MCF 10A (cell line): ENCODE measurements at regions not wholly inside any gene's neighbourhood (a gene's known extent, or its start where the extent isn't known, plus 50 kb on each side); places are given as distances from the start of the nearest gene placed in this dataset.

Source experiments
- BruUV-seq: library from RNA; stranded (reverse); fragments of 400-500 nt; replicated peaks from 2 replicates; lab custom pipeline; 2021; lab: Mats Ljungman, UMichigan
- CTCF ChIA-PET: fragments of 300-600 bp; sonication (Branson Sonifier 250); formaldehyde crosslinking; extraction: SDS; loops from one replicate; lab custom pipeline; 2021; ENCODE audit warnings: antibody characterized with exemption, inconsistent platforms; lab: Yijun Ruan, JAX
- POLR2A ChIA-PET: fragments of 300-600, 350-650 bp; sonication (Branson Sonifier 250); formaldehyde crosslinking; extraction: SDS; loops from one replicate; lab custom pipeline; 2020; ENCODE audit warnings: antibody characterized with exemption, inconsistent platforms; lab: Yijun Ruan, JAX
- DNase-seq: peaks from one replicate; pipeline ENCODE4 v3.0.0-alpha.2; 2018; ENCODE audit not compliant: unreplicated experiment
- H3K27ac Mint-ChIP-seq: one replicate; pipeline ENCODE4 v1.8.0; 2022; ENCODE audit warnings: mild to moderate bottlenecking, low read depth, mixed read lengths; ENCODE audit not compliant: unreplicated experiment
- H3K27me3 Mint-ChIP-seq: one replicate; pipeline ENCODE4 v1.8.0; 2022; ENCODE audit warnings: mixed read lengths; ENCODE audit not compliant: insufficient read depth, unreplicated experiment
- H3K36me3 Mint-ChIP-seq: one replicate; pipeline ENCODE4 v1.8.0; 2022; ENCODE audit warnings: mild to moderate bottlenecking, moderate library complexity, mixed read lengths; ENCODE audit not compliant: insufficient read depth, unreplicated experiment
- H3K4me1 Mint-ChIP-seq: one replicate; pipeline ENCODE4 v1.8.0; 2022; ENCODE audit warnings: mixed read lengths; ENCODE audit not compliant: insufficient read depth, unreplicated experiment
- H3K4me3 Mint-ChIP-seq: one replicate; pipeline ENCODE4 v1.8.0; 2022; ENCODE audit warnings: mild to moderate bottlenecking, moderate library complexity, mixed read lengths; ENCODE audit not compliant: unreplicated experiment
- H3K9me3 Mint-ChIP-seq: one replicate; pipeline ENCODE4 v1.8.0; 2022; ENCODE audit warnings: mixed read lengths; ENCODE audit not compliant: unreplicated experiment
- CTCF ChIP-seq: fragments of 200-600 bp; IDR thresholded peaks from one replicate; pipeline ENCODE4 v1.8.0; 2022; ENCODE audit warnings: antibody characterized with exemption, mild to moderate bottlenecking; ENCODE audit not compliant: unreplicated experiment
- intact Hi-C: fragments of 100-400 bp; cut with micrococcal nuclease; formaldehyde crosslinking; loops from 2 replicates; pipeline ENCODE4 v1.14.1; 2022

GRCh38 chr20:54714817-54715216, 239.4 kb downstream of the DOK5 start:
- no TSS peak for BruUV-seq
- Mint-ChIP-seq H3K4me3 (no peak overlapping the region), H3K36me3 (no peaks in the 10 kb centered on the region), H3K9me3 (no peaks in the 10 kb centered on the region), H3K27me3 (no peaks in the 10 kb centered on the region), H3K27ac (no peak overlapping the region), H3K4me1 (no peaks in the 10 kb centered on the region)
- ChIA-PET CTCF (no interaction called here), POLR2A (no interaction called here)
- intact Hi-C loops, result no loop called here
- DNase-seq, result no peak
- no peak for TF ChIP-seq CTCF

GRCh38 chr20:54713727-54714126, 238.3 kb downstream of the DOK5 start:
- no peaks in the 10 kb centered on the region for H3K27me3 Mint-ChIP-seq
- ChIA-PET CTCF (interaction anchor here (0.5 to 1.0 kb wide), 2 partner anchors 46 to 63 kb away, joined by 3 to 4 read pairs; no protein-coding TSS in a partner anchor), POLR2A (no interaction called here)
- TF ChIP-seq CTCF, result no peak
- no peaks in the 10 kb centered on the region for H3K36me3 Mint-ChIP-seq
- no peaks in the 10 kb centered on the region for H3K4me1 Mint-ChIP-seq
- H3K4me3 Mint-ChIP-seq, result no peak overlapping the region
- H3K9me3 Mint-ChIP-seq, result no peaks in the 10 kb centered on the region
- no peak for DNase-seq
- intact Hi-C loops, result no loop called here
- no peak overlapping the region for H3K27ac Mint-ChIP-seq
- BruUV-seq, result no TSS peak

- DNase-seq, result no peak
- no peak for TF ChIP-seq CTCF
- Mint-ChIP-seq H3K36me3 (no peaks in the 10 kb centered on the region), H3K27me3 (no peaks in the 10 kb centered on the region), H3K9me3 (no peaks in the 10 kb centered on the region), H3K27ac (no peak overlapping the region), H3K4me1 (no peaks in the 10 kb centered on the region), H3K4me3 (no peak overlapping the region)
- ChIA-PET CTCF (interaction anchor here (0.7 to 1.2 kb wide), 2 partner anchors 27 to 30 kb away, joined by 3 to 4 read pairs; no protein-coding TSS in a partner anchor), POLR2A (no interaction called here)
- no TSS peak for BruUV-seq
- intact Hi-C loops, result no loop called here
Measured at GRCh38 chr20:54711071-54711470, 235.7 kb downstream of the DOK5 start.

GRCh38 chr20:54710341-54710740, 234.9 kb downstream of the DOK5 start:
- no peaks in the 10 kb centered on the region for H3K9me3 Mint-ChIP-seq
- H3K4me3 Mint-ChIP-seq, result no peak overlapping the region
- POLR2A ChIA-PET, result no interaction called here
- no peak for DNase-seq
- intact Hi-C loops, result no loop called here
- BruUV-seq, result no TSS peak
- CTCF ChIA-PET, result interaction anchor here (0.7 to 1.2 kb wide), 2 partner anchors 27 to 29 kb away, joined by 3 to 4 read pairs; no protein-coding TSS in a partner anchor
- no peaks in the 10 kb centered on the region for H3K4me1 Mint-ChIP-seq
- no peak overlapping the region for H3K27ac Mint-ChIP-seq
- no peak for TF ChIP-seq CTCF
- no peaks in the 10 kb centered on the region for H3K36me3 Mint-ChIP-seq
- H3K27me3 Mint-ChIP-seq, result no peaks in the 10 kb centered on the region
